Fibroblast of skin of abdomen (primary cell): ENCODE measurements at regions not wholly inside any gene's neighbourhood (a gene's known extent, or its start where the extent isn't known, plus 50 kb on each side); places are given as distances from the start of the nearest gene placed in this dataset.

Source experiments
- DNase-seq: peaks from one replicate; pipeline ENCODE4 v3.0.0-alpha.2; 2013

DNA sequence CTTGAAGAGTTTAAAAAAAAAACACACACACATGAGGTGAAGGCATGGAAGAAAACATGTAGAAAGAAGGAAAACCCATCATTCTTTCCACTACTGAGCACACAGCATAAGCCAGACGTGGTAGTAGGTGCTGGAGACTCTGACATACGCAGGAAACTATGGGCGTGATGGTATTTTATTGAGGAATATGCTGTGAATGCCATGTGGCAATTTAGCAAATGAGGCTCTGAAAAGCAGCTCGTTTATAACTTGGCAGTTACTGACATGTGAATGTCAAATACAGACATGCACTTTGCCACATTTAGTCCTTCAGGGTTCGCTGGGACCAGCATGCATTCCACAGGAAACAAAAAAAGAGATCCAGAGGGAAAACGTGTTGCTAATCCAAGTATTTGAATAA lies 74.3 kb upstream of the IFNAR2 start:
- no peak for DNase-seq

DNA sequence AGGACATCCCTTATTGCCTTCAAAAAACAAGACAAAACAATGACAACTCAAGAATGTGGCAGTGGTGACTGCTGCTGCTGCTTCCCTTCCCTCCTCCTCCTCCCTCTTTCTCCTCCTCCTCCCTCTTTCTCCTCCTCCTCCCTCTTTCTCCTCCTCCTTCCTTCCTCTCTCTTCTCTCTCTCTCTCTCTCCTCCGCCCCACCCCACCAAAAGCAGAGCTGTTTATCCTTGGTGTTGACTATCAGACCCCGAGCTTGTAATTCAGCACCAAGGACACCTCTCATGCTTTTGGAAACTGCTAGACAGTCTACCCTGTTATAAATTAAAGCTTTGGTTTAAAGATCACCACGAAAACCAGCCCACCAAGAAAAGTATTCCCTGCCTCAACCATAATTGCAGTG lies 72.4 kb upstream of the IFNAR2 start:
- DNase-seq: no peak

DNA sequence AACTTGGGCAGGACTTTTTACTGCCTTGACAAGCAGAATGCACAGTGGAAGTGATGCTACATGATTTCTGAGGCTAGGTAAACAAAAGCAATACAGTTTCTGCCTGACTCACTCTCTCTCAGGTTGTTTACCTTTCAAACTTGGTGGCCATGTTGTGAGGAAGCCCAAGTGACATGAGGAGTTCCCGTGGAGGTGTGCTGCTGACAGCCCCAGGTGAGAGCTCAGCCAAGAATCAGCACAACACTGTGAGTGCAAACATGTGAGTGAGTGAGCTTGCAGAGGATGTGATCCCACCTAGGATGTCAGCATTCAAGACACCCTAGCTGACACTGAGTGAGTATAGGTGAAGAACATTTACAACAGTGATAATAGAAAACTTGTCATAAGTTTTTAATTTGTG lies 71.1 kb upstream of the IFNAR2 start:
- no peak for DNase-seq

DNA sequence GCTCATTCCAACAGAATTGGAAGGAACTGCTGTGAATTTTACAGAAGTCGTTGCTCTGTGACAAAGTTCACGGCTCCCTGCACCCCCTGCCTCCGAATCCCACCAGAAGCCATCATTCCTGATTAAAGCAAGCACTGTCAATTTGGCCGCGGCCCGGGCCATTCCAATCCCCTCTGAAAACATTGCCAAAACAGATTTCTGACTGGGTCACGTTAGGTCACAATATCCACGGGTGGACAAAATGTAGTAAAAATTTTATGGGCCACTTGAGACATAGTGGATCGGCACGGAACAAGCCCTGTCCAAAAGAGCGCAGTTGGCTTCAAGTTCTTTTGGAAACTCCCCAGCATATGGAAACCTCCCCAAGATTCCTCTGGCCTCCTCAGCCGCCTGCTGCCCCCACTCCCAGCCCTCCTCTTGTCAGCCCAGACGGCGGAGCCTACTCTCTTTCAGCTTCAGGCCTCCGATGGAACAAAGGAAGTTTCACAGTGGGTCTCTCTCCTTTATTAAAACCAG lies 67.2 kb upstream of the IFNAR2 start:
- no peak for DNase-seq

DNA sequence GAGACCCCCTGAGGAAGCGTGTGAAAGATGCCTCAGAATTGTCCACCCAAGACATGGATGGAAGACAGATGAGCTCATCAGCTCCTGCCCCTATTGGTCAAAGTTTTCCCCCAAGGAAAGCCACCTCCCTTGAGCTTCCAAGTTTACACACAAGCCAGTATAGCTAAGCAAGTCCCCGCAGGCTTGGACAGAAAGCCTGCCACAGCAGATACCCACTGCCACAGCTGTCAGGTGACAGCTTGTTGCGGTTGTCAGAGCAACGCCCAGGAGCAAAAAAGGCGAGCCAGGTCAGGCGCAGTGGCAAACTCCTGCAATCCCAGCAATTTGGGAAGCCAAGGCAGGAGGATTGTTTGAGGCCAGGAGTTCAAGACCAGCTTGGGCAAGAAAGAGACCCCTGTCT lies 60.9 kb upstream of the IFNAR2 start:
- DNase-seq: no peak

DNA sequence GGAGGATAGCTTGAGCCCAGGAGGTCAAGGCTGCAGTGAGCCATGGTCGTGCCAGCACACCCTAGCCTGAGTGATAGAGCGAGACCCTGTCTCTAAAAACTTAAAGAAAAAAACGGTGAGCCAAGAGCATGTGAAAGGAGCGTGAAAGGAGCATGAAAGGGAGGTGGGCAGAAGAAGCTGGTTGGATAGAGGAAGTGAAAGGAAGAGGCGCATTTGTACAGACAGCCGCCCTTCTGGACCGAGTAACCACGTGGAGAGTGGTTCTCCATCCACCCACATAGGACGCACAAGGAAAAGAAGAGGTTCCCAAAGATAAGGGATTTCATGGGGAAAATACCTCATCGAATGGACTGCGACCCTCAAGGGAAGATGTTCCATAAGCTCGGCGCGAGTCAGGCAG lies 60.4 kb upstream of the IFNAR2 start:
- no peak for DNase-seq

DNA sequence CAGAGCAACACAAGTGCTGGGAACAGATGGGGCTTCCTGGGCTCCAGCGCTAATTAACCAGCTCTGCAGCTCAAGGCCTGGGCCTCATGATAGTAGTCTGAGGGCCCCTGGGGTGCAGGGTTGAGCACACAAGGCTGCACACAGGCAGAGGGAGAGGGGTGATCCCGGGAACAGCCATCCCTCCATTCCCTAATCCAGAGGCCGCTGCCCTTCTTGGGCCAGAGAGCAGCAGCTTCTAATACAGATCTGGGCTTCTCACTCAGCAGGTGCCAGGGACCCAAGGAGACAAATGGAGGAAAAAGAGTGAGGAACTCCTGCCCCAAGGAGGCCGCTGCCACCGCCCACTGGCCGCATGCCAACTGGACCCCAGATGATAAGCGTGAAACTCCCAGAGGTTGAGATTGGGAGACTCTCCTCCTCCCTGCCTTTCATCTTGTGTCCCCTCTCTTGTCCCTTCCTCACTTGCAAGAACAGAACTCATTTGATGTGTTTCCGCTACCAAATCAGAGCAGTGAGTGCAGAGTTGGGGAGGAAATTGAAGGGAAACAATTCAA lies 58.0 kb upstream of the IFNAR2 start:
- no peak for DNase-seq

DNA sequence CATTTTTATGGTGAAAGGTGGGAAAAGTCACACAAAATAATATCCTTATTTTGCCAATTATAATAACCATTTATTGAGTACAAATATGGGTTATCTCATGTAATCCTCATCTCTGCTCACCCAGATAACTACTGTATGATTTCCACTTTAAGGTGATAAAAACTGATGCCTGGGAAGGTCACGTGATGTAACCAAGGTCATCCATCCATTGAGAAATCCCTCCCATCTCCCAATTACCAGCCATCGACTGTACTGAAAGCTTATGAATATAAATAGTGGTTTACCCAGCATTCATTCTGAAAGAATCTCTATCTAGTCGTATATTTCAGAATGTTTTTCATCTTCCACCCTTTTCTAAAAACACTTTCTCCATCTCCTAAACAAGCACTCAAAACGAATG lies 55.0 kb upstream of the IFNAR2 start:
- no peak for DNase-seq
